ENCODE measurements at regions not wholly inside any gene's neighbourhood (a gene's known extent, or its start where the extent isn't known, plus 50 kb on each side); places are given as distances from the start of the nearest gene placed in this dataset.

DNA sequence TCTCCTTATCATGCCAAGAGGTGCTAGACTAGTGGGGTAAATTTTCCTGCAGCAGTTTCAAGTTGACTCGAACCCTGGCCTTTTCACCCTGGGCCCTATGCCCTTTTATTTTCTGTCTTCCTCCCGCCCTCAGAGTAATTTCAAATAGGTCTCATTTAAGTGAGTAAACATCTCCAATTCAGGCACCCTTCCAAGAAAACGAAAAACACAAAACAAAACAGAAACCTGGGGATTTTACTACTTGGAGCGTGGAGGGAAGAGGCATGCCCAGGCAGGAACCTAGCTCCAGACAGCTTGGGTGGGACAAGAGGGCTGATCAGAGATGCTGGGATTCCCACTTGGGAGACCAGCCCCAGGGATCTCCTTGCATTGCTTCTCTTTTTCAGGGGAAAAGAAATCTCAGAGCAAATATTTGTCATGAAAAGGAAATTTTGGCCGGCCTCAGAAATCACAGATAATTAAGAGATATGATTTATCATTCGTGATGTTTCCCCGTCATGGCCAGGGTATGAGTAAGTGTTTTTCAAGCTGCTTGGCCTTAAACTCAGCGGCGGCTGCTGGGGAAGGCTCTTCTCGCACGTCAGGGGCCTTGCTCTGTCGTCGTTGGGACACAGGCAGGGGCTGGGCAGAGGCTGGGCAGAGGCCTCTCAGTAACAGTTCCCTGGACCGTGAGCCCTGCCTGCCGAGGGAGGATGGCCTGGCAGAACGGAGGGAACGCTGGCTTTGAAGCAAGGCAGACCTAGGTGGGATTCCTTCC is 248.6 kb upstream of the KLF4 start:
- no peaks in the 10 kb centered on the region for H3K79me2 ChIP-seq (ENCODE audit: insufficient read depth, low read length)
- no peak overlapping the region for H3K27ac ChIP-seq (ENCODE audit: insufficient read length, low read depth, low read length)
- no peak overlapping the region for H3K4ac ChIP-seq (ENCODE audit: low read depth, low read length)
- no peak overlapping the region for H2BK15ac ChIP-seq (ENCODE audit: low read depth, low read length)
- no peak overlapping the region for H4K5ac ChIP-seq (ENCODE audit: insufficient read length, low read depth, low read length)
- H3K4me1 ChIP-seq (ENCODE audit: insufficient read depth, low read length), result no peaks in the 10 kb centered on the region
- no peak for DNase-seq
- no peak overlapping the region for H2AK5ac ChIP-seq (ENCODE audit: insufficient read length, low read length)
- no peaks in the 10 kb centered on the region for H3K79me1 ChIP-seq (ENCODE audit: insufficient read depth, low read depth, low read length, poor library complexity, severe bottlenecking)
- H4K8ac ChIP-seq (replicated peaks; ENCODE audit: insufficient read length, low read depth, low read length), result no peak overlapping the region
- no peak overlapping the region for H3K4me3 Mint-ChIP-seq
- H3K4me1 Mint-ChIP-seq, result peaks cover 3 to 8% of the 10 kb centered on the region in 2 experiments; a peak in 3 of 4 replicates
- no peak overlapping the region for H2BK120ac ChIP-seq (ENCODE audit: low read depth, low read length, poor library complexity, severe bottlenecking)
- no peak overlapping the region for H2AFZ ChIP-seq (ENCODE audit: low read length)
- H3K27me3 Mint-ChIP-seq (ENCODE audit: low read depth), result no peaks in the 10 kb centered on the region; the same call in none of the 2 replicates
- no peak overlapping the region for H3K23ac ChIP-seq (ENCODE audit: insufficient read length, low read depth, low read length)
- H2BK12ac ChIP-seq (ENCODE audit: insufficient read length, low read depth, low read length), result no peak overlapping the region
- no peak overlapping the region for H3T11ph ChIP-seq (ENCODE audit: low read length)
- H3K9me3 Mint-ChIP-seq, result no peaks in the 10 kb centered on the region
- H3K4me2 ChIP-seq (ENCODE audit: insufficient read depth, insufficient read length, low read length), result no peak overlapping the region
- no peaks in the 10 kb centered on the region for H3K23me2 ChIP-seq (ENCODE audit: insufficient read length, low read depth, low read length, poor library complexity, severe bottlenecking)
- no peaks in the 10 kb centered on the region for H3K27me3 ChIP-seq (ENCODE audit: insufficient read depth, low read length)
- H3K14ac ChIP-seq (ENCODE audit: insufficient read depth, low read length), result no peak overlapping the region
- no CpG with 5 or more reads among the region's 17 CpGs for WGBS (ENCODE audit: extremely low coverage, insufficient read length, low lambda C conversion rate)
- no peak overlapping the region for H2BK5ac ChIP-seq (ENCODE audit: insufficient read length, low read length)
- TF ChIP-seq, protein P1, sequence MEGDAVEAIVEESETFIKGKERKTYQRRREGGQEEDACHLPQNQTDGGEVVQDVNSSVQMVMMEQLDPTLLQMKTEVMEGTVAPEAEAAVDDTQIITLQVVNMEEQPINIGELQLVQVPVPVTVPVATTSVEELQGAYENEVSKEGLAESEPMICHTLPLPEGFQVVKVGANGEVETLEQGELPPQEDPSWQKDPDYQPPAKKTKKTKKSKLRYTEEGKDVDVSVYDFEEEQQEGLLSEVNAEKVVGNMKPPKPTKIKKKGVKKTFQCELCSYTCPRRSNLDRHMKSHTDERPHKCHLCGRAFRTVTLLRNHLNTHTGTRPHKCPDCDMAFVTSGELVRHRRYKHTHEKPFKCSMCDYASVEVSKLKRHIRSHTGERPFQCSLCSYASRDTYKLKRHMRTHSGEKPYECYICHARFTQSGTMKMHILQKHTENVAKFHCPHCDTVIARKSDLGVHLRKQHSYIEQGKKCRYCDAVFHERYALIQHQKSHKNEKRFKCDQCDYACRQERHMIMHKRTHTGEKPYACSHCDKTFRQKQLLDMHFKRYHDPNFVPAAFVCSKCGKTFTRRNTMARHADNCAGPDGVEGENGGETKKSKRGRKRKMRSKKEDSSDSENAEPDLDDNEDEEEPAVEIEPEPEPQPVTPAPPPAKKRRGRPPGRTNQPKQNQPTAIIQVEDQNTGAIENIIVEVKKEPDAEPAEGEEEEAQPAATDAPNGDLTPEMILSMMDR (conservative IDR thresholded peaks at IDR 0.05), result no peak
- no peaks in the 10 kb centered on the region for H3K9me3 ChIP-seq (ENCODE audit: control insufficient read depth, low read depth, low read length)
- no peak overlapping the region for H3K56ac ChIP-seq (ENCODE audit: insufficient read length, low read depth, low read length)
- H3K9ac ChIP-seq (ENCODE audit: extremely low read depth, insufficient read length, low read length), result no peak overlapping the region
- H3K27ac Mint-ChIP-seq, result peak overlapping the region in 2 of 3 experiments; percentile 7 to 86; a peak in 4 of 7 replicates
- no peaks in the 10 kb centered on the region for H3K36me3 Mint-ChIP-seq (ENCODE audit: insufficient read depth in 1 of 3, low read depth in 3 of 3)
- no peaks in the 10 kb centered on the region for H4K20me1 ChIP-seq (ENCODE audit: control insufficient read depth, insufficient read depth, insufficient read length)
- H2BK20ac ChIP-seq (ENCODE audit: low read depth, low read length, poor library complexity, severe bottlenecking), result no peak overlapping the region
- no peak overlapping the region for H4K91ac ChIP-seq (ENCODE audit: insufficient read length, low read depth, low read length)
- peak overlapping the region; percentile 50 for H3K18ac ChIP-seq (ENCODE audit: insufficient read length, low read depth, low read length)
